ENCODE measurements at regions not wholly inside any gene's neighbourhood (a gene's known extent, or its start where the extent isn't known, plus 50 kb on each side); places are given as distances from the start of the nearest gene placed in this dataset.

- no peak for TF ChIP-seq CTCF (IDR thresholded peaks at IDR 0.05 in 8 of 11, conservative IDR thresholded peaks at IDR 0.05 in 3 of 11)
- TF ChIP-seq POLR2A (IDR thresholded peaks at IDR 0.05), result no peak
- TF ChIP-seq POLR2AphosphoS5 (IDR thresholded peaks at IDR 0.05), result no peak
Measured at GRCh38 chr2:16106619-16107018, 166.3 kb downstream of the MYCN start.
